ENCODE measurements at regions not wholly inside any gene's neighbourhood (a gene's known extent, or its start where the extent isn't known, plus 50 kb on each side); places are given as distances from the start of the nearest gene placed in this dataset.

- H3K36me3 ChIP-seq (ENCODE audit: control insufficient read depth in 2 of 4, insufficient read depth in 4 of 4, low read length in 3 of 4), result no peaks in the 10 kb centered on the region
- no peak overlapping the region for H2AK5ac ChIP-seq (ENCODE audit: low read depth, low read length)
- 95% methylated on average over 3 of the region's 3 CpGs; no CpG with 5 or more reads in 1 of the 2 experiments for WGBS, 2 experiments (ENCODE audit: extremely low coverage in 1 of 2, insufficient coverage in 1 of 2, insufficient read length in 1 of 2, insufficient replicate concordance in 2 of 2, low coverage in 1 of 2, low lambda C conversion rate in 2 of 2, missing lambda C conversion rate in 1 of 2)
- H2BK15ac ChIP-seq (ENCODE audit: low read length), result no peak overlapping the region
- POLR2A ChIA-PET (ENCODE audit: partially characterized antibody), result no interaction called here
- H3K4me1 ChIP-seq (replicated peaks in 1 of 4; ENCODE audit: control insufficient read depth in 3 of 4, insufficient read depth in 4 of 4, low read length in 3 of 4), result peaks cover 0 to 8% (median 0%) of the 10 kb centered on the region in 4 experiments; a peak in 2 of 7 replicates
- H3K27ac ChIP-seq (ENCODE audit: low read depth, low read length), result no peak overlapping the region
- no peaks in the 10 kb centered on the region for H3K23me2 ChIP-seq (ENCODE audit: low read depth, low read length)
- H3K79me2 ChIP-seq (ENCODE audit: control insufficient read depth in 1 of 2, insufficient read depth in 2 of 2, low read length in 2 of 2), result no peaks in the 10 kb centered on the region
- H4K8ac ChIP-seq (ENCODE audit: extremely low read depth, insufficient read depth, low read length), result no peak overlapping the region
- H3K56ac ChIP-seq (replicated peaks; ENCODE audit: insufficient read length, low read depth, low read length), result no peak overlapping the region
- FAIRE-seq, result no peak
- no peak overlapping the region for H3K14ac ChIP-seq (ENCODE audit: insufficient read length)
- no peak overlapping the region for H4K5ac ChIP-seq (ENCODE audit: insufficient read length, low read depth, low read length)
- H3K4ac ChIP-seq (replicated peaks; ENCODE audit: insufficient read length, low read depth, low read length), result no peak overlapping the region
- DNase-seq (ENCODE audit: low read depth in 1 of 2, low spot score in 2 of 2), result no peak
- H2BK120ac ChIP-seq (replicated peaks; ENCODE audit: low read depth, low read length), result no peak overlapping the region
- TF ChIP-seq KDM5A (IDR thresholded peaks at IDR 0.05; ENCODE audit: low read length) (no peak), KDM4A (IDR thresholded peaks at IDR 0.05; ENCODE audit: low read depth, low read length, severe bottlenecking) (no peak)
- no peak overlapping the region for H2BK5ac ChIP-seq (ENCODE audit: low read depth, low read length)
- no peak overlapping the region for H2AFZ ChIP-seq (ENCODE audit: low read length)
- no peak overlapping the region for H3K23ac ChIP-seq (ENCODE audit: insufficient read length)
- CTCF ChIA-PET (ENCODE audit: partially characterized antibody), result interaction anchor here (2.2 kb wide), 1 partner anchor 14 kb away, joined by 11 read pairs; no protein-coding TSS in a partner anchor
- no peak overlapping the region for H3K18ac ChIP-seq (ENCODE audit: extremely low read depth, low read length)
- no peaks in the 10 kb centered on the region for H4K20me1 ChIP-seq (replicated peaks in 1 of 2; ENCODE audit: control insufficient read depth in 1 of 2, insufficient read depth in 2 of 2, low read length in 2 of 2)
- no peaks in the 10 kb centered on the region for H3K9me3 ChIP-seq (ENCODE audit: insufficient read depth in 2 of 2, low read depth in 1 of 2, low read length in 1 of 2)
- H3K27me3 ChIP-seq (replicated peaks in 1 of 4; ENCODE audit: control insufficient read depth in 3 of 4, extremely low read depth in 1 of 4, insufficient read depth in 3 of 4, low read length in 3 of 4), result no peaks in the 10 kb centered on the region
- no peaks in the 10 kb centered on the region for H3K79me1 ChIP-seq (ENCODE audit: low read depth, low read length)
- no peak overlapping the region for H2BK12ac ChIP-seq (ENCODE audit: low read depth, low read length)
- H3K4me2 ChIP-seq (ENCODE audit: insufficient read depth in 1 of 2, low read depth in 2 of 2, low read length in 2 of 2), result no peak overlapping the region
- H3K4me3 ChIP-seq (ENCODE audit: extremely low read depth in 1 of 4, insufficient read depth in 2 of 4, low read depth in 3 of 4, low read length in 4 of 4), result no peak overlapping the region
- H4K91ac ChIP-seq (replicated peaks; ENCODE audit: insufficient read length, low read length), result no peak overlapping the region
- no peak overlapping the region for H2BK20ac ChIP-seq (ENCODE audit: low read length)
- no peak overlapping the region for H3K9ac ChIP-seq (replicated peaks in 1 of 4; ENCODE audit: extremely low read depth in 1 of 4, low read depth in 3 of 4, low read length in 3 of 4)
Measured at GRCh38 chr1:61602663-61603062, 122.3 kb downstream of the TM2D1 start.
